ENCODE measurements at regions not wholly inside any gene's neighbourhood (a gene's known extent, or its start where the extent isn't known, plus 50 kb on each side); places are given as distances from the start of the nearest gene placed in this dataset.

GRCh38 chr18:24999650-25000267 is 352.2 kb downstream of the ZNF521 start:
- Histone ChIP-seq H3K9me3 (no peaks in the 10 kb centered on the region), H3K36me3 (ENCODE audit: low read depth, missing control alignments) (no peaks in the 10 kb centered on the region), H3K4me1 (no peaks in the 10 kb centered on the region), H3K27ac (no peak overlapping the region), H3K4me3 (no peak overlapping the region), H3K27me3 (no peaks in the 10 kb centered on the region)
- no peak for TF ChIP-seq POLR2A (IDR thresholded peaks at IDR 0.05)
- TF ChIP-seq, protein P1, sequence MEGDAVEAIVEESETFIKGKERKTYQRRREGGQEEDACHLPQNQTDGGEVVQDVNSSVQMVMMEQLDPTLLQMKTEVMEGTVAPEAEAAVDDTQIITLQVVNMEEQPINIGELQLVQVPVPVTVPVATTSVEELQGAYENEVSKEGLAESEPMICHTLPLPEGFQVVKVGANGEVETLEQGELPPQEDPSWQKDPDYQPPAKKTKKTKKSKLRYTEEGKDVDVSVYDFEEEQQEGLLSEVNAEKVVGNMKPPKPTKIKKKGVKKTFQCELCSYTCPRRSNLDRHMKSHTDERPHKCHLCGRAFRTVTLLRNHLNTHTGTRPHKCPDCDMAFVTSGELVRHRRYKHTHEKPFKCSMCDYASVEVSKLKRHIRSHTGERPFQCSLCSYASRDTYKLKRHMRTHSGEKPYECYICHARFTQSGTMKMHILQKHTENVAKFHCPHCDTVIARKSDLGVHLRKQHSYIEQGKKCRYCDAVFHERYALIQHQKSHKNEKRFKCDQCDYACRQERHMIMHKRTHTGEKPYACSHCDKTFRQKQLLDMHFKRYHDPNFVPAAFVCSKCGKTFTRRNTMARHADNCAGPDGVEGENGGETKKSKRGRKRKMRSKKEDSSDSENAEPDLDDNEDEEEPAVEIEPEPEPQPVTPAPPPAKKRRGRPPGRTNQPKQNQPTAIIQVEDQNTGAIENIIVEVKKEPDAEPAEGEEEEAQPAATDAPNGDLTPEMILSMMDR (IDR thresholded peaks at IDR 0.05) = no peak
- 88 to 98% methylated on average over 3 of the region's 3 CpGs for WGBS, 2 donors
- intact Hi-C loops (cut with DNase I; ENCODE audit: low total_unique reads) = no loop called here
- DNase-seq = no peak

DNA sequence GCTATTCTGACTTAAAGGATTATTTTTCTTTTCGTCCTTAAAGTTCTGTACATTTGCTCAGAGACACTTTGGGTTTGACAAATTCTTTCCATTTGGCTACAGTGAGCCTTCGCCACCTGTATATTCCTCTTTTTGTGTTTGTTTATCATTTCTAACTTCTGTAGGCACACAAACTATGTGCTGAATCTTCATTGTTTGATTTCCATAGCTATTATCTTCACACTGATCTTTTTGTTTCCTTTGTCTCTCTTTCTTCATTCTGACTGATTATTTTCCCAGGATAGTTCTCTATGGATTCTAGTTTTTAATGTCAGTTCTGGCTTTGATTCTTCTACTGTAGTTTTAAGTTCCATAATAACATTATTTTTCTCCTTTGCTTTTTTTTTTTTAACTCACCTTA is 350.2 kb downstream of the ZNF521 start:
- Histone ChIP-seq H3K36me3 (ENCODE audit: low read depth, missing control alignments) (no peaks in the 10 kb centered on the region), H3K4me1 (no peaks in the 10 kb centered on the region), H3K27me3 (no peaks in the 10 kb centered on the region), H3K9me3 (no peaks in the 10 kb centered on the region), H3K4me3 (no peak overlapping the region), H3K27ac (no peak overlapping the region)
- intact Hi-C loops (cut with DNase I; ENCODE audit: low total_unique reads) = no loop called here
- no peak for DNase-seq
- 91 to 96% methylated on average over 2 of the region's 2 CpGs for WGBS, 2 donors
- no peak for TF ChIP-seq POLR2A (IDR thresholded peaks at IDR 0.05)
- TF ChIP-seq, protein P1 (IDR thresholded peaks at IDR 0.05) = no peak

DNA sequence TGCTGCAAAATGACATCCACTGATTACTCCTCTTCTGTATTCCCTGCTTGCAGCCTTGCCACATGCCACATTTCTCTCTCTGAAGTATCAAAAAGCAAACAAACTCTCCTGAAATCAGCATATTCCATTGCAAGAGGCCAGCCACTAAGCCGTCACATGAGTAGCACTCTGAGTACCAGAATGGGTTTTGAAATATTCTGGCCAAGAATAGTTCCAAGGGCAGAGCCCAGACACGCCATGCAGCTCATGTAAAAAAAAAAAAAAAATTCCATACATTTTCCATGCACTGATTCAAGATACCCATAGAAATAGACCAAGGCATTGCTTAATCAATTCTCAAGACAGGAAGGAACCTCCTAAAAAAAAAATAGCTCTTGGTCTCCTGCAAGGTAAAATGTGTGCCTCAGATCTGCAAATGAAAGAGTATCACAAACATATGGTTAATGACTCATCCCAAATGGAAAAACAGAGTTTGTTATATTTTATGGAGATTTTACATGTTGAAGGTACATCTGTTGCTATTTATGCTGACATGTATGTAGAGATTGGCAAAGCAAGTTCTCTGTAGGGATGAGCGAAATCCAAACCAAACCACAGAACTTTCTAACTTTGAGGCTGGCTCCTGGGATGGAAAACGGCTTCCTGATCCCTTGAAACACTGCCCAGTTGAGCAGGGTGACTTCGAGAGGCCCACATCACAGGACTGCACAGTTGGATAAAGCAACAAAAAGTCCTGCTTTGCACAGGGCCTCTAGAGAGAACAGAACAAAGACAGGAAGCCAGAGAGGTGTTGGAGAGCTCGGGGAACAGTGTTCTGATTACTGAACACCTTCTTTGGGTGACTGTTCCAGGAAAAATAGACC is 346.2 kb downstream of the ZNF521 start:
- Histone ChIP-seq H3K4me1 (no peaks in the 10 kb centered on the region), H3K36me3 (ENCODE audit: low read depth, missing control alignments) (no peaks in the 10 kb centered on the region), H3K4me3 (no peak overlapping the region), H3K27ac (no peak overlapping the region), H3K27me3 (no peaks in the 10 kb centered on the region), H3K9me3 (no peaks in the 10 kb centered on the region)
- 58 to 60% methylated on average over 6 of the region's 6 CpGs for whole genome bisulfite sequencing, 2 donors
- TF ChIP-seq POLR2A (IDR thresholded peaks at IDR 0.05) = no peak
- TF ChIP-seq, protein P1 (IDR thresholded peaks at IDR 0.05) = no peak
- intact Hi-C loops (cut with DNase I; ENCODE audit: low total_unique reads) = no loop called here
- no peak for DNase-seq

- Histone ChIP-seq H3K9me3 (no peaks in the 10 kb centered on the region), H3K4me3 (no peak overlapping the region), H3K27ac (no peak overlapping the region), H3K4me1 (no peaks in the 10 kb centered on the region), H3K36me3 (ENCODE audit: low read depth, missing control alignments) (no peaks in the 10 kb centered on the region), H3K27me3 (no peaks in the 10 kb centered on the region)
- TF ChIP-seq, protein P1 (IDR thresholded peaks at IDR 0.05) = no peak
- no peak for TF ChIP-seq POLR2A (IDR thresholded peaks at IDR 0.05)
- WGBS, 2 donors = 91 to 95% methylated on average over 4 of the region's 4 CpGs
- DNase-seq = no peak
- intact Hi-C loops (cut with DNase I; ENCODE audit: low total_unique reads) = no loop called here
Measured at GRCh38 chr18:25010623-25011374, 341.2 kb downstream of the ZNF521 start.

Small RNAs in the stretch of these regions (small RNA-seq; reads per million reads assigned to genes)
- gene PPIAP57 = 0 reads per million in 2 donors

All from testis (tissue), 2 donors.